H9 (cell line): ENCODE measurements at regions not wholly inside any gene's neighbourhood (a gene's known extent, or its start where the extent isn't known, plus 50 kb on each side); places are given as distances from the start of the nearest gene placed in this dataset.

Experiments used
- DNase-seq: peaks from one replicate; pipeline ENCODE4 v3.0.0-alpha.2; 2017
- H2AFZ ChIP-seq: one replicate; pipeline ENCODE4 v1.6.1; 2013; ENCODE audit warnings: mild to moderate bottlenecking, low read length, control low read depth, moderate library complexity
- H2AK5ac ChIP-seq: 2 replicates; pipeline ENCODE4 v1.6.1; 2013; ENCODE audit warnings: low read length, control low read depth, mixed read lengths; ENCODE audit not compliant: insufficient read length
- H2BK120ac ChIP-seq: one replicate; pipeline ENCODE4 v1.6.1; 2013; ENCODE audit warnings: low read depth, mild to moderate bottlenecking, low read length, control low read depth, inconsistent platforms; ENCODE audit not compliant: poor library complexity, severe bottlenecking
- H2BK12ac ChIP-seq: 2 replicates; pipeline ENCODE4 v1.6.1; 2013; ENCODE audit warnings: low read length, control low read depth, mixed read lengths, low read depth; ENCODE audit not compliant: insufficient read length
- H2BK15ac ChIP-seq: 2 replicates; pipeline ENCODE4 v1.6.1; 2013; ENCODE audit warnings: low read depth, low read length, control low read depth
- H2BK20ac ChIP-seq: one replicate; pipeline ENCODE4 v1.6.1; 2013; ENCODE audit warnings: low read depth, mild to moderate bottlenecking, low read length, control low read depth, inconsistent platforms; ENCODE audit not compliant: poor library complexity, severe bottlenecking
- H2BK5ac ChIP-seq: 2 replicates; pipeline ENCODE4 v1.6.1; 2013; ENCODE audit warnings: low read length, control low read depth, mixed read lengths; ENCODE audit not compliant: insufficient read length
- H3K14ac ChIP-seq: 2 replicates; pipeline ENCODE4 v1.6.1; 2013; ENCODE audit warnings: low read length, control low read depth; ENCODE audit not compliant: insufficient read depth
- H3K18ac ChIP-seq: 2 replicates; pipeline ENCODE4 v1.6.1; 2013; ENCODE audit warnings: low read depth, mild to moderate bottlenecking, mixed read lengths, low read length, control low read depth; ENCODE audit not compliant: insufficient read length
- H3K23ac ChIP-seq: 2 replicates; pipeline ENCODE4 v1.6.1; 2013; ENCODE audit warnings: low read length, control low read depth, mixed read lengths, low read depth; ENCODE audit not compliant: insufficient read length
- H3K23me2 ChIP-seq: 2 replicates; pipeline ENCODE4 v1.6.1; 2013; ENCODE audit warnings: low read depth, mild to moderate bottlenecking, mixed read lengths, low read length, control low read depth; ENCODE audit not compliant: insufficient read length, poor library complexity, severe bottlenecking
- H3K27ac ChIP-seq: 2 replicates; pipeline ENCODE4 v1.5.1; 2013; ENCODE audit warnings: low read length, control low read depth, mixed read lengths, low read depth; ENCODE audit not compliant: insufficient read length
- H3K27me3 ChIP-seq: 2 replicates; pipeline ENCODE4 v1.6.1; 2013; ENCODE audit warnings: low read length, control low read depth, inconsistent platforms; ENCODE audit not compliant: insufficient read depth
- H3K4ac ChIP-seq: 2 replicates; pipeline ENCODE4 v1.6.1; 2013; ENCODE audit warnings: low read depth, mild to moderate bottlenecking, control low read depth, inconsistent platforms, low read length, moderate library complexity
- H3K4me1 ChIP-seq: 2 replicates; pipeline ENCODE4 v1.6.1; 2013; ENCODE audit warnings: low read length, control low read depth, inconsistent platforms; ENCODE audit not compliant: insufficient read depth
- H3K4me2 ChIP-seq: 2 replicates; pipeline ENCODE4 v1.6.1; 2013; ENCODE audit warnings: low read length, control low read depth, mixed read lengths; ENCODE audit not compliant: insufficient read length, insufficient read depth
- H3K56ac ChIP-seq: 2 replicates; pipeline ENCODE4 v1.6.1; 2013; ENCODE audit warnings: low read depth, mild to moderate bottlenecking, mixed read lengths, low read length, control low read depth; ENCODE audit not compliant: insufficient read length
- H3K79me1 ChIP-seq: 2 replicates; pipeline ENCODE4 v1.6.1; 2013; ENCODE audit warnings: low read depth, mild to moderate bottlenecking, moderate library complexity, low read length, control low read depth, inconsistent platforms; ENCODE audit not compliant: insufficient read depth, poor library complexity, severe bottlenecking
- H3K79me2 ChIP-seq: 2 replicates; pipeline ENCODE4 v1.6.1; 2013; ENCODE audit warnings: low read length, control low read depth, inconsistent platforms; ENCODE audit not compliant: insufficient read depth
- H3K9ac ChIP-seq: 2 replicates; pipeline ENCODE4 v1.6.1; 2013; ENCODE audit warnings: low read length, control low read depth, mixed read lengths; ENCODE audit not compliant: insufficient read length; ENCODE audit errors: extremely low read depth
- H3K9me3 ChIP-seq: one replicate; pipeline ENCODE4 v1.6.1; 2013; ENCODE audit warnings: low read depth, low read length, inconsistent platforms; ENCODE audit not compliant: control insufficient read depth
- H3T11ph ChIP-seq: one replicate; pipeline ENCODE4 v1.6.1; 2013; ENCODE audit warnings: mild to moderate bottlenecking, low read length, control low read depth, inconsistent platforms
- H4K20me1 ChIP-seq: one replicate; pipeline ENCODE4 v1.6.1; 2013; ENCODE audit not compliant: control insufficient read depth, insufficient read length, insufficient read depth
- H4K5ac ChIP-seq: 2 replicates; pipeline ENCODE4 v1.6.1; 2013; ENCODE audit warnings: low read depth, mild to moderate bottlenecking, mixed read lengths, low read length, control low read depth; ENCODE audit not compliant: insufficient read length
- H4K8ac ChIP-seq: replicated peaks from 2 replicates; pipeline ENCODE4 v1.6.1; 2013; ENCODE audit warnings: low read length, control low read depth, mixed read lengths, low read depth; ENCODE audit not compliant: insufficient read length
- H4K91ac ChIP-seq: 2 replicates; pipeline ENCODE4 v1.6.1; 2013; ENCODE audit warnings: low read depth, mild to moderate bottlenecking, moderate library complexity, mixed read lengths, low read length, control low read depth; ENCODE audit not compliant: insufficient read length
- H3K27ac Mint-ChIP-seq, 3 experiments: 2 replicates in 2 of 3; 3 replicates in 1 of 3; pipeline ENCODE4 v1.8.0; 2020 to 2021; ENCODE audit warnings: mixed read lengths in 3 of 3, mild to moderate bottlenecking in 1 of 3, moderate library complexity in 1 of 3
- H3K27me3 Mint-ChIP-seq: 2 replicates; pipeline ENCODE4 v1.8.0; 2021; ENCODE audit warnings: low read depth, mild to moderate bottlenecking, moderate library complexity, mixed read lengths
- H3K36me3 Mint-ChIP-seq, 3 experiments: 2 replicates in 2 of 3; 3 replicates in 1 of 3; pipeline ENCODE4 v1.8.0; 2020 to 2021; ENCODE audit warnings: low read depth in 3 of 3, mixed read lengths in 3 of 3; ENCODE audit not compliant: insufficient read depth in 1 of 3
- H3K4me1 Mint-ChIP-seq, 2 experiments: 2 replicates each; pipeline ENCODE4 v1.8.0; 2020; ENCODE audit warnings: mixed read lengths in 2 of 2
- H3K4me3 Mint-ChIP-seq, 2 experiments: 2 replicates in 1 of 2; 3 replicates in 1 of 2; pipeline ENCODE4 v1.8.0; 2020 to 2021; ENCODE audit warnings: mild to moderate bottlenecking in 2 of 2, mixed read lengths in 2 of 2, moderate library complexity in 1 of 2
- H3K9me3 Mint-ChIP-seq, 2 experiments: 2 replicates in 1 of 2; 3 replicates in 1 of 2; pipeline ENCODE4 v1.8.0; 2020; ENCODE audit warnings: mild to moderate bottlenecking in 2 of 2, mixed read lengths in 2 of 2, moderate library complexity in 1 of 2
- WGBS: extraction: QIAGEN DNeasy Blood & Tissue Kit; methylation state at CpG from one replicate; pipeline ENCODE4 v1.1.7; 2013; ENCODE audit warnings: missing lambda C conversion rate, low lambda C conversion rate, mixed read lengths; ENCODE audit not compliant: insufficient read length; ENCODE audit errors: extremely low coverage; 5-methylcytosine and 5-hydroxymethylcytosine counted together
- TF ChIP-seq, protein P1 (sequence below): fragments of 200-600 bp; sonication (generic); conservative IDR thresholded peaks from 3 replicates; pipeline ENCODE4 v1.8.0; 2021; ENCODE audit warnings: antibody characterized with exemption, mild to moderate bottlenecking

DNA sequence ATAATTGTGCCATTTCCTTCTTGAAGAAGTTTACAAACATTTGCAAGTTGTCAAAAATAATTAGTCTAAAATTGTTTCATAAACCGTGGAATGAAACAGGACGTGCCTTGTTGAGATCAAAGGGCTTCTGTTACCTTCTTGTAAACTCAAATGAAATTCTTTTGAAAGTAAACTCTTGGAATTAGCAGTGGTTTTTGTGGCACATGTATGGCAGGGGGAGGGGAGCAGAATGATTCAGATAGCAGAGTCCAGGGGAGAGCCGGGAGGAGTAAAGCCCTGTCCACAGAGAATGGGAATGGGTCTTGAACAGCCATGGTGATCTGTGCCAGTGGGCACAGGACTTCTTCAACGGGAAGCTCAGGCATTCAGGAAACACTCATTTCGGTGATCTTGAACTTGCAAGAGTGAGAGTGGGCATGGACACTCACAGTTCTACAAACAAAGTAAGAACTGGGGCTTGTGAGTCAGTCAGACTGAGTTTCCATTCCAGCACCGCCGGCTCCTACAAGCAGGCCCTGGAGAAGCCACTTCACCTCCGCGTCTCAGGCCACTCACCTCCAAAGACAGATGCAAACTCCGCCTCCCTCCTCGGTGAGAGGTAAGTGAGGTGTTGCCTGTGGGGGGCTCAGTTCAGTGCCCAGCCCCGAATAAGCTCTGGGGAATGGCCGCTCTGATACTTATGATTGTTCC is 143.1 kb downstream of the CDH26 start:
- no peak overlapping the region for H2BK5ac ChIP-seq
- no peak overlapping the region for H3K4me2 ChIP-seq
- TF ChIP-seq, protein P1, sequence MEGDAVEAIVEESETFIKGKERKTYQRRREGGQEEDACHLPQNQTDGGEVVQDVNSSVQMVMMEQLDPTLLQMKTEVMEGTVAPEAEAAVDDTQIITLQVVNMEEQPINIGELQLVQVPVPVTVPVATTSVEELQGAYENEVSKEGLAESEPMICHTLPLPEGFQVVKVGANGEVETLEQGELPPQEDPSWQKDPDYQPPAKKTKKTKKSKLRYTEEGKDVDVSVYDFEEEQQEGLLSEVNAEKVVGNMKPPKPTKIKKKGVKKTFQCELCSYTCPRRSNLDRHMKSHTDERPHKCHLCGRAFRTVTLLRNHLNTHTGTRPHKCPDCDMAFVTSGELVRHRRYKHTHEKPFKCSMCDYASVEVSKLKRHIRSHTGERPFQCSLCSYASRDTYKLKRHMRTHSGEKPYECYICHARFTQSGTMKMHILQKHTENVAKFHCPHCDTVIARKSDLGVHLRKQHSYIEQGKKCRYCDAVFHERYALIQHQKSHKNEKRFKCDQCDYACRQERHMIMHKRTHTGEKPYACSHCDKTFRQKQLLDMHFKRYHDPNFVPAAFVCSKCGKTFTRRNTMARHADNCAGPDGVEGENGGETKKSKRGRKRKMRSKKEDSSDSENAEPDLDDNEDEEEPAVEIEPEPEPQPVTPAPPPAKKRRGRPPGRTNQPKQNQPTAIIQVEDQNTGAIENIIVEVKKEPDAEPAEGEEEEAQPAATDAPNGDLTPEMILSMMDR: no peak
- no peak overlapping the region for H3K4me3 Mint-ChIP-seq
- H3K79me2 ChIP-seq: no peaks in the 10 kb centered on the region
- no peak overlapping the region for H3K14ac ChIP-seq
- H4K20me1 ChIP-seq: no peaks in the 10 kb centered on the region
- H2AFZ ChIP-seq: no peak overlapping the region
- no peak overlapping the region for H4K5ac ChIP-seq
- H3K9ac ChIP-seq: no peak overlapping the region
- H4K8ac ChIP-seq: no peak overlapping the region
- H3K56ac ChIP-seq: no peak overlapping the region
- no peak overlapping the region for H3K4ac ChIP-seq
- no peak overlapping the region for H3K23ac ChIP-seq
- H2BK12ac ChIP-seq: no peak overlapping the region
- peaks cover 94% of the 10 kb centered on the region for H3K27me3 Mint-ChIP-seq
- H3K4me1 Mint-ChIP-seq: peaks cover 15 to 28% of the 10 kb centered on the region in 2 experiments
- peaks cover 7 to 10% of the 10 kb centered on the region in 2 experiments for H3K9me3 Mint-ChIP-seq
- H2BK15ac ChIP-seq: no peak overlapping the region
- H3K79me1 ChIP-seq: no peaks in the 10 kb centered on the region
- no peaks in the 10 kb centered on the region for H3K9me3 ChIP-seq
- H2BK20ac ChIP-seq: no peak overlapping the region
- no peaks in the 10 kb centered on the region for H3K23me2 ChIP-seq
- peaks cover 17% of the 10 kb centered on the region for H3K27me3 ChIP-seq
- no peak overlapping the region for H3K27ac Mint-ChIP-seq
- no peak overlapping the region for H2AK5ac ChIP-seq
- H3K36me3 Mint-ChIP-seq: 0 out of 7 replicates have a peak, but pooled peaks cover 0 to 1% (median 0%) of the 10 kb centered on the region in 3 experiments
- H3K27ac ChIP-seq: no peak overlapping the region
- no CpG with 5 or more reads among the region's 13 CpGs for WGBS
- no peak overlapping the region for H3K18ac ChIP-seq
- DNase-seq: no peak
- no peak overlapping the region for H4K91ac ChIP-seq
- H2BK120ac ChIP-seq: no peak overlapping the region
- H3T11ph ChIP-seq: no peak overlapping the region
- H3K4me1 ChIP-seq: no peaks in the 10 kb centered on the region; the same call in 1 of the 2 replicates
